DND-41 (cell line): ENCODE measurements at regions not wholly inside any gene's neighbourhood (a gene's known extent, or its start where the extent isn't known, plus 50 kb on each side); places are given as distances from the start of the nearest gene placed in this dataset.

Experiments
- ATAC-seq: fragments of 200-7000 bp; cut with Tn5 transposase; 3 replicates; pipeline ENCODE4 v1.9.1; 2021; ENCODE audit warnings: low read depth; ENCODE audit not compliant: insufficient read depth
- DNase-seq: peaks from one replicate; pipeline ENCODE4 v3.0.0-alpha.2; 2020
- H2AFZ ChIP-seq: 2 replicates; pipeline ENCODE4 v1.6.0; 2012; ENCODE audit warnings: low read depth, low read length
- H3K27ac ChIP-seq: 2 replicates; pipeline ENCODE4 v1.5.1; 2012; ENCODE audit warnings: low read length, inconsistent platforms
- H3K27me3 ChIP-seq: fragments of 200-600 bp; sonication (generic); 2 replicates; pipeline ENCODE4 v1.6.0; 2012; ENCODE audit warnings: low read length, mild to moderate bottlenecking, inconsistent platforms; ENCODE audit not compliant: insufficient read depth, poor library complexity
- H3K36me3 ChIP-seq: 2 replicates; pipeline ENCODE4 v1.5.1; 2012; ENCODE audit warnings: low read length, inconsistent platforms; ENCODE audit not compliant: insufficient read depth
- H3K4me1 ChIP-seq: 2 replicates; pipeline ENCODE4 v1.5.1; 2012; ENCODE audit warnings: mild to moderate bottlenecking, low read length; ENCODE audit not compliant: insufficient read depth
- H3K4me2 ChIP-seq: 2 replicates; pipeline ENCODE4 v1.6.0; 2012; ENCODE audit warnings: mild to moderate bottlenecking, moderate library complexity, low read length, inconsistent platforms; ENCODE audit not compliant: insufficient read depth
- H3K4me3 ChIP-seq, 2 experiments: fragments of 200-600 bp in 1 of 2; shearing (Covaris generic) in 1 of 2; 2 replicates each; pipeline ENCODE4 v1.5.1; 2012 to 2016; ENCODE audit warnings: inconsistent platforms in 2 of 2, low read length in 2 of 2, mild to moderate bottlenecking in 2 of 2, low read depth in 1 of 2, moderate library complexity in 1 of 2
- H3K79me2 ChIP-seq: 2 replicates; pipeline ENCODE4 v1.6.0; 2012; ENCODE audit warnings: low read length, inconsistent platforms; ENCODE audit not compliant: insufficient read depth
- H3K9ac ChIP-seq: 2 replicates; pipeline ENCODE4 v1.6.0; 2012; ENCODE audit warnings: low read depth, mild to moderate bottlenecking, inconsistent platforms, low read length, moderate library complexity
- H3K9me3 ChIP-seq: 2 replicates; pipeline ENCODE4 v1.5.1; 2012; ENCODE audit warnings: low read length, moderate library complexity, mild to moderate bottlenecking, inconsistent platforms; ENCODE audit not compliant: insufficient read depth, severe bottlenecking
- H4K20me1 ChIP-seq: 2 replicates; pipeline ENCODE4 v1.6.0; 2012; ENCODE audit warnings: low read length; ENCODE audit not compliant: insufficient read depth
- EZH2 ChIP-seq: IDR thresholded peaks from 3 replicates; pipeline ENCODE4 v1.6.1; 2012; ENCODE audit warnings: borderline replicate concordance, low read depth, mild to moderate bottlenecking, moderate library complexity, low read length, inconsistent platforms; ENCODE audit not compliant: severe bottlenecking
- TF ChIP-seq, protein P1 (sequence below): IDR thresholded peaks from 2 replicates; pipeline ENCODE4 v1.5.1; 2012; ENCODE audit warnings: borderline replicate concordance, low read length, moderate library complexity, mild to moderate bottlenecking; ENCODE audit not compliant: poor library complexity, severe bottlenecking; ENCODE audit errors: extremely low read depth

DNA sequence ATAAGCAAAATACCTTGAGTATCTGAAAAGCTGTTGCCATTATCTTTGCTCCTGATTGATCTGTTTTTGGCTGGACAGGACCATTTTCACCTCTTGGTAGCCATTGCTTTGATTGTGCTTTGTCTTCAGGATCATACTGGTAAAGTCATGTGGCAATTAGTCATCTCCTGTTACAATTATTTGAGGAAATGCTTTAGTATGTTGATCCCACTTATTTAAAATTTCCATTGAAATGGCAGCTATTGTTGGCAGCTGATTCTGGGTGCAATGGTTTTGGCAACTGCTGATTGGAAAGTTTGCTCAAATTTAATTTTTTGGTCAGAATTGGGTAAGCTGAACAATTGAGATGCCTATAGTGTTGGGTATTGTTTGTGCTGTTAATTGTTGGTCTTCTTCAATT, 238.3 kb upstream of the TLL1 start:
- TF ChIP-seq, protein P1, sequence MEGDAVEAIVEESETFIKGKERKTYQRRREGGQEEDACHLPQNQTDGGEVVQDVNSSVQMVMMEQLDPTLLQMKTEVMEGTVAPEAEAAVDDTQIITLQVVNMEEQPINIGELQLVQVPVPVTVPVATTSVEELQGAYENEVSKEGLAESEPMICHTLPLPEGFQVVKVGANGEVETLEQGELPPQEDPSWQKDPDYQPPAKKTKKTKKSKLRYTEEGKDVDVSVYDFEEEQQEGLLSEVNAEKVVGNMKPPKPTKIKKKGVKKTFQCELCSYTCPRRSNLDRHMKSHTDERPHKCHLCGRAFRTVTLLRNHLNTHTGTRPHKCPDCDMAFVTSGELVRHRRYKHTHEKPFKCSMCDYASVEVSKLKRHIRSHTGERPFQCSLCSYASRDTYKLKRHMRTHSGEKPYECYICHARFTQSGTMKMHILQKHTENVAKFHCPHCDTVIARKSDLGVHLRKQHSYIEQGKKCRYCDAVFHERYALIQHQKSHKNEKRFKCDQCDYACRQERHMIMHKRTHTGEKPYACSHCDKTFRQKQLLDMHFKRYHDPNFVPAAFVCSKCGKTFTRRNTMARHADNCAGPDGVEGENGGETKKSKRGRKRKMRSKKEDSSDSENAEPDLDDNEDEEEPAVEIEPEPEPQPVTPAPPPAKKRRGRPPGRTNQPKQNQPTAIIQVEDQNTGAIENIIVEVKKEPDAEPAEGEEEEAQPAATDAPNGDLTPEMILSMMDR = no peak
- no peak for TF ChIP-seq EZH2
- Histone ChIP-seq H3K36me3 (no peaks in the 10 kb centered on the region), H3K4me2 (no peak overlapping the region), H3K9ac (no peak overlapping the region), H3K27ac (no peak overlapping the region), H2AFZ (no peak overlapping the region), H4K20me1 (no peaks in the 10 kb centered on the region), H3K9me3 (no peaks in the 10 kb centered on the region), H3K79me2 (no peaks in the 10 kb centered on the region), H3K4me1 (0 out of 2 replicates have a peak, but pooled peaks cover 5% of the 10 kb centered on the region), H3K27me3 (no peaks in the 10 kb centered on the region), H3K4me3 (no peak overlapping the region)
- DNase-seq = no peak
- no peak for ATAC-seq

DNA sequence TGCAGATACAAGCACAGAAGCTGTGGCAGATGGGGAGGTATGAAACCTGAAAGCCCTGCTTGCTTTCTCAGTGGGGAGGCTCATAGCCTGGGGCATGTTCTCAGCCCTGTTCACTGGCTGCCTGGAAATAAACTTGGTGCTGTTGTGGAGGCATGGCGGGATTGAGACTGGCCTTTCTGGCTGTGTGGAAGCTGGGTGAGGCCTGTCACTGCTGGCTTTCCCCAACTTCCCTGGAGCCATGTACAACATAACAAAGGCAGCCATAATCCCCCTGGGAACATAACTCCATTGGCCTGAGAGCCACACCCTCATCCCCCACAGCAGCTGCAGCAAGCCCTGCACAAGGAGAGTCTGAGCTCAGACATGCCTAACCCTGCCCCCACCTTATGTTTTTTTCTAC, 237.7 kb upstream of the TLL1 start:
- Histone ChIP-seq H3K27me3 (no peaks in the 10 kb centered on the region), H3K4me2 (no peak overlapping the region), H3K4me3 (no peak overlapping the region), H3K9me3 (no peaks in the 10 kb centered on the region), H4K20me1 (no peaks in the 10 kb centered on the region), H3K27ac (no peak overlapping the region), H3K79me2 (no peaks in the 10 kb centered on the region), H2AFZ (no peak overlapping the region), H3K9ac (no peak overlapping the region), H3K36me3 (no peaks in the 10 kb centered on the region), H3K4me1 (0 out of 2 replicates have a peak, but pooled peaks cover 5% of the 10 kb centered on the region)
- DNase-seq = peak; percentile 3
- TF ChIP-seq EZH2 = no peak
- TF ChIP-seq, protein P1 = no peak
- ATAC-seq = no peak

DNA sequence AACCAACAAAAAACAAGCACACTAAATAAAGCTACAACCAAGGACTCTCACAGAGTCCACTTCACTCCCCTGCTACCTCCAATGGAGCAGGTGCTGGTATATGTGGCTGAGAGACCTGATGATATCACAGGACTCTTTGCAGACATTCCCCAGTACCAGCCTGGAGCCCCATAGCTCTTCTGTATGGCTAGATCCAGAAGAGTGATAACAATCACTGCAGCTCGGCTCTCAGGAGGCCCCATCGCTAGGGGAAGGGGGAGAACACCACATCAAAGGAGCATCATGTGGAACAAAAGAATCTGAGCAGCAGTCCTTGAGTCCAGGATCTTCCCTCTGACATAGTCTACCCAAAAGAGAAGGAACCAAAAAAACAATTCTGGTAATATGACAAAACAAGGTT, 237.1 kb upstream of the TLL1 start:
- Histone ChIP-seq H3K4me3 (no peak overlapping the region), H4K20me1 (no peaks in the 10 kb centered on the region), H3K4me2 (no peak overlapping the region), H3K9me3 (no peaks in the 10 kb centered on the region), H3K36me3 (no peaks in the 10 kb centered on the region), H3K79me2 (no peaks in the 10 kb centered on the region), H3K9ac (no peak overlapping the region), H3K27ac (no peak overlapping the region), H3K27me3 (no peaks in the 10 kb centered on the region), H3K4me1 (0 out of 2 replicates have a peak, but pooled peaks cover 5% of the 10 kb centered on the region), H2AFZ (no peak overlapping the region)
- TF ChIP-seq, protein P1 = no peak
- no peak for TF ChIP-seq EZH2
- ATAC-seq = peak; percentile 95
- DNase-seq = peak; percentile 62

DNA sequence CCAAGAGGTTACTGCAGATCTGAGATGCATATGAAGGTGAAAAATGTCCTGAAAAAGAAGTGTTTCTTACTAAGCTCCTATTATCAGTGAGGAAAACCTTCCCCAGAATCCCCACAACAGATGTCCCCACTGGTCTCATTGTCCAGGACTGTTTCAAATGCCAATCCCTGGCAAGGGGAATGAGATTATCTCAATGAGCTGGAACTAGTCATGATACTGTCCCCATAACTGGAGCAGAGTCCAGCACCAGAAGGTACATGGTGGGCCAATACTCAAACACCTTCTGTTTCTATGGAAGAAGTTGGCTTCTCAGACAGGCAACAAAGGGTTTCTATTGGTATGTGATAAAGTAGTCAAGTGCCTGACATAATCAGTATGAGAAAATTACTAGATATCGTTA, 221.1 kb upstream of the TLL1 start:
- TF ChIP-seq EZH2 = no peak
- TF ChIP-seq, protein P1 = no peak
- Histone ChIP-seq H3K4me2 (no peak overlapping the region), H3K4me3 (no peak overlapping the region), H3K4me1 (no peaks in the 10 kb centered on the region), H3K27ac (no peak overlapping the region), H3K9ac (no peak overlapping the region), H3K36me3 (no peaks in the 10 kb centered on the region), H3K79me2 (no peaks in the 10 kb centered on the region), H4K20me1 (no peaks in the 10 kb centered on the region), H3K9me3 (no peaks in the 10 kb centered on the region), H3K27me3 (no peaks in the 10 kb centered on the region), H2AFZ (no peak overlapping the region)
- no peak for DNase-seq
- no peak for ATAC-seq
